ENCODE measurements at regions not wholly inside any gene's neighbourhood (a gene's known extent, or its start where the extent isn't known, plus 50 kb on each side); places are given as distances from the start of the nearest gene placed in this dataset.

DNA sequence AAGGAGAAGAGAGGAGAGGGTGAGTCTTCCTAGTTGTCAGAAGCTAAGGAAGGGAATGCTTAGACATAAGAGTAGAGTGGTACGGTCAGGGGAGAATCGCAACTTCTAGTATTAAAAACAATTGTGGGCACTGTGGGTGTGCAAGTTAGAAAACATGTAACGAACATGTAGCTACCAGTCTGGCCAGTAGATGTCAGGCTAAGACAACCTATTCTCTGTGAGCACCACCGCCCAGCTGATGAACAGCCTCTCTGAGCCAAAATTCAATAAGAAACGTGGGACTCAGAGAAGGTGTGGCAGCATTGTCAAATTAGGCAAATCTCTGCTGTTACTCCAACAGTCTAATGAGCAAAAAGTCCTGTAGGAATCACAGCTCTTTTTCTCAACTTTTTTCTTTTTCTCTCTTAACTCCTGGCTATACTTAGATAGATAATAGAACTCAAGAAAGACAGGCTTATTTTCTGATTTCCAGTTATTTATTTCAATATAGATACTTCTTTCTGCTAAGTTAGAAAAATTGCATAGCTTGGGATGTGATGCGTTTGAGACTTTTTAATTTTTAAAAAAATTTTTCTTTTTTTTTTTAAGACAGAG is 186.2 kb downstream of the USP12 start:
- Histone ChIP-seq H4K20me1 (ENCODE audit: insufficient read depth, poor library complexity, severe bottlenecking) (no peaks in the 10 kb centered on the region), H3K9me2 (replicated peaks; ENCODE audit: insufficient read depth) (no peaks in the 10 kb centered on the region), H3K36me3 (replicated peaks; ENCODE audit: insufficient read depth, low read depth) (no peaks in the 10 kb centered on the region), H3K4me1 (ENCODE audit: insufficient read depth) (peaks cover 30% of the 10 kb centered on the region), H2AFZ (no peak overlapping the region), H3K27me3 (no peaks in the 10 kb centered on the region), H3K9me3 (ENCODE audit: low read depth) (no peaks in the 10 kb centered on the region), H3K4me2 (no peak overlapping the region), H3K4me3 (no peak overlapping the region), H3K27ac (peak overlapping the region; percentile 83), H3K79me2 (no peaks in the 10 kb centered on the region)
- 10% methylated on average over 6 of the region's 6 CpGs for WGBS (ENCODE audit: low lambda C conversion rate, missing lambda C conversion rate)
- no peak for TF ChIP-seq EZH2phosphoT487 (IDR thresholded peaks at IDR 0.05; ENCODE audit: low read depth, severe bottlenecking, unreplicated experiment)
- TF ChIP-seq, protein P1, sequence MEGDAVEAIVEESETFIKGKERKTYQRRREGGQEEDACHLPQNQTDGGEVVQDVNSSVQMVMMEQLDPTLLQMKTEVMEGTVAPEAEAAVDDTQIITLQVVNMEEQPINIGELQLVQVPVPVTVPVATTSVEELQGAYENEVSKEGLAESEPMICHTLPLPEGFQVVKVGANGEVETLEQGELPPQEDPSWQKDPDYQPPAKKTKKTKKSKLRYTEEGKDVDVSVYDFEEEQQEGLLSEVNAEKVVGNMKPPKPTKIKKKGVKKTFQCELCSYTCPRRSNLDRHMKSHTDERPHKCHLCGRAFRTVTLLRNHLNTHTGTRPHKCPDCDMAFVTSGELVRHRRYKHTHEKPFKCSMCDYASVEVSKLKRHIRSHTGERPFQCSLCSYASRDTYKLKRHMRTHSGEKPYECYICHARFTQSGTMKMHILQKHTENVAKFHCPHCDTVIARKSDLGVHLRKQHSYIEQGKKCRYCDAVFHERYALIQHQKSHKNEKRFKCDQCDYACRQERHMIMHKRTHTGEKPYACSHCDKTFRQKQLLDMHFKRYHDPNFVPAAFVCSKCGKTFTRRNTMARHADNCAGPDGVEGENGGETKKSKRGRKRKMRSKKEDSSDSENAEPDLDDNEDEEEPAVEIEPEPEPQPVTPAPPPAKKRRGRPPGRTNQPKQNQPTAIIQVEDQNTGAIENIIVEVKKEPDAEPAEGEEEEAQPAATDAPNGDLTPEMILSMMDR (IDR thresholded peaks at IDR 0.05; ENCODE audit: poor library complexity) = peak; percentile 82
- no peak for TF ChIP-seq EZH2 (IDR thresholded peaks at IDR 0.05; ENCODE audit: borderline replicate concordance)
- DNase-seq (ENCODE audit: low spot score) = peak; percentile 85

DNA sequence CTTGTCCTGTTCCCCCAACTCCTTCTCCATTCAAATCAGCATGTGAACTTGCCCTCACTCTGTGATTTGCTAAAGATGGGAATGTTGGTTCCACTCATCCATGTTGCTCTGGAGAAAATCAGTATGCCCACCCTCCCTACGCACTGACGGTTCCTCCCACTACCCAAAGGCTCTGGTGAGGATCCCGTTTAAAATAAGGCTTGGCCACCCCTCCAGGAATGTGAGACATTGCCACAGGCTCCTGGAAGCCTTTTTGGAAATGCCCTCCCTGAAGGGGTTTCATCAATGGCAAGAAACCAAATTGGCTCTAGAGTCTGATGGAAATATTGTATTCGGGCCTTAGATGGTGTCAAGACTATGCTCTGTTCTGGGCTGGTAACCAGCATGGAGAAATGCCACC is 187.3 kb downstream of the USP12 start:
- Histone ChIP-seq H3K9me3 (ENCODE audit: low read depth) (no peaks in the 10 kb centered on the region), H3K27ac (peak overlapping the region; percentile 83), H3K27me3 (no peaks in the 10 kb centered on the region), H3K36me3 (replicated peaks; ENCODE audit: insufficient read depth, low read depth) (no peaks in the 10 kb centered on the region), H3K9me2 (replicated peaks; ENCODE audit: insufficient read depth) (no peaks in the 10 kb centered on the region), H3K4me1 (ENCODE audit: insufficient read depth) (peaks cover 38% of the 10 kb centered on the region), H3K4me2 (no peak overlapping the region), H3K4me3 (no peak overlapping the region), H4K20me1 (ENCODE audit: insufficient read depth, poor library complexity, severe bottlenecking) (no peaks in the 10 kb centered on the region), H2AFZ (no peak overlapping the region), H3K79me2 (no peaks in the 10 kb centered on the region)
- no peak for TF ChIP-seq EZH2phosphoT487 (IDR thresholded peaks at IDR 0.05; ENCODE audit: low read depth, severe bottlenecking, unreplicated experiment)
- no peak for TF ChIP-seq EZH2 (IDR thresholded peaks at IDR 0.05; ENCODE audit: borderline replicate concordance)
- TF ChIP-seq, protein P1 (IDR thresholded peaks at IDR 0.05; ENCODE audit: poor library complexity) = no peak
- 88% methylated on average over 4 of the region's 4 CpGs for WGBS (ENCODE audit: low lambda C conversion rate, missing lambda C conversion rate)
- no peak for DNase-seq (ENCODE audit: low spot score)

DNA sequence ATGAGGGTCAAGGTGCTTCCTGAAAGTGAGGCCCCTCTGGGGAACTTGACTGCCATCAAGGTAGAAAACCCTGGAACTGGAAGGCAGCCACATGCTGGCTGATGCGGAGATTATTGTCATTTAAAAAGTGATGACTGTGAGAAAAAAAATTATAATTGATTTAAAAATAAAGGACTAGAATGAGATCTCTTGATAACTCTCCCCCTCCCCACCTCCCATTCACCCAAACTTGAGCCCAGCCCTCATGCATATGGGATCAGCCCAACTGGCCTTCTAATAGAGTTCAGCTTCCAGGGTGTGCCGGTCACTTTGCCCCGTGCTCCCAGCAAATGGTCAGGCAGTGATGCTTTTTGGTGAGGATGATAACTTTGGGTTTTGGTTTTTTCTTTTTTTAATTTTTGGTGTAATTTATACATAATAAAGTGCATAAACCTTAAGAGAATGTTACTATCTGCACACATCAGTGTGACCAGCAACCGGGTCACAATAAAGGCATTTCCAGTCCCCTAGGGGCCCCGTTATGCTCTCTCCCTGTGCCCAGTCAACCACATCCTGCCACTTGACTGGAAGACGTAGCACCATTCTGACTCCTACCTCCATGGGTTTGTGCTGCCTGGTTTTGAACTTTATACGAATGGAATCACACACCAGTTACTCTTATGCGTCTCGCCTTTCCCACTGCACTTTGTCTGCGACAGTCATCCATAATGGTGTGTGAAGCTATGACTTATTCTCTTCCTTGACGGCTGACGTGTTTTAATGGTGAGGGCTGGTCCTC is 187.9 kb downstream of the USP12 start:
- Histone ChIP-seq H3K4me1 (ENCODE audit: insufficient read depth) (peaks cover 44% of the 10 kb centered on the region), H3K9me2 (replicated peaks; ENCODE audit: insufficient read depth) (no peaks in the 10 kb centered on the region), H3K4me2 (peak overlapping the region; percentile 29), H3K27me3 (no peaks in the 10 kb centered on the region), H3K79me2 (no peaks in the 10 kb centered on the region), H3K9me3 (ENCODE audit: low read depth) (no peaks in the 10 kb centered on the region), H2AFZ (no peak overlapping the region), H3K27ac (peak overlapping the region; percentile 83), H3K4me3 (no peak overlapping the region), H4K20me1 (ENCODE audit: insufficient read depth, poor library complexity, severe bottlenecking) (no peaks in the 10 kb centered on the region), H3K36me3 (replicated peaks; ENCODE audit: insufficient read depth, low read depth) (no peaks in the 10 kb centered on the region)
- TF ChIP-seq, protein P1 (IDR thresholded peaks at IDR 0.05; ENCODE audit: poor library complexity) = no peak
- TF ChIP-seq EZH2 (IDR thresholded peaks at IDR 0.05; ENCODE audit: borderline replicate concordance) (no peak), EZH2phosphoT487 (IDR thresholded peaks at IDR 0.05; ENCODE audit: low read depth, severe bottlenecking, unreplicated experiment) (no peak)
- no peak for DNase-seq (ENCODE audit: low spot score)
- 77% methylated on average over 12 of the region's 12 CpGs for WGBS (ENCODE audit: low lambda C conversion rate, missing lambda C conversion rate)
